ENCODE measurements at regions not wholly inside any gene's neighbourhood (a gene's known extent, or its start where the extent isn't known, plus 50 kb on each side); places are given as distances from the start of the nearest gene placed in this dataset.

- TF ChIP-seq CTCF (IDR thresholded peaks at IDR 0.05; ENCODE audit: low read depth, low read length, poor library complexity, severe bottlenecking) = no peak
- no peak for TF ChIP-seq EZH2phosphoT487 (IDR thresholded peaks at IDR 0.05; ENCODE audit: borderline replicate concordance, low read length)
Observed at GRCh38 chr10:4048236-4048864, 263.3 kb upstream of the KLF6 start.
